ENCODE measurements at regions not wholly inside any gene's neighbourhood (a gene's known extent, or its start where the extent isn't known, plus 50 kb on each side); places are given as distances from the start of the nearest gene placed in this dataset.

GRCh38 chr17:77301694-77302266 is 161.0 kb downstream of the SEC14L1 start:
- no peak overlapping the region for H3K27ac ChIP-seq
- TF ChIP-seq, protein P1, sequence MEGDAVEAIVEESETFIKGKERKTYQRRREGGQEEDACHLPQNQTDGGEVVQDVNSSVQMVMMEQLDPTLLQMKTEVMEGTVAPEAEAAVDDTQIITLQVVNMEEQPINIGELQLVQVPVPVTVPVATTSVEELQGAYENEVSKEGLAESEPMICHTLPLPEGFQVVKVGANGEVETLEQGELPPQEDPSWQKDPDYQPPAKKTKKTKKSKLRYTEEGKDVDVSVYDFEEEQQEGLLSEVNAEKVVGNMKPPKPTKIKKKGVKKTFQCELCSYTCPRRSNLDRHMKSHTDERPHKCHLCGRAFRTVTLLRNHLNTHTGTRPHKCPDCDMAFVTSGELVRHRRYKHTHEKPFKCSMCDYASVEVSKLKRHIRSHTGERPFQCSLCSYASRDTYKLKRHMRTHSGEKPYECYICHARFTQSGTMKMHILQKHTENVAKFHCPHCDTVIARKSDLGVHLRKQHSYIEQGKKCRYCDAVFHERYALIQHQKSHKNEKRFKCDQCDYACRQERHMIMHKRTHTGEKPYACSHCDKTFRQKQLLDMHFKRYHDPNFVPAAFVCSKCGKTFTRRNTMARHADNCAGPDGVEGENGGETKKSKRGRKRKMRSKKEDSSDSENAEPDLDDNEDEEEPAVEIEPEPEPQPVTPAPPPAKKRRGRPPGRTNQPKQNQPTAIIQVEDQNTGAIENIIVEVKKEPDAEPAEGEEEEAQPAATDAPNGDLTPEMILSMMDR (IDR thresholded peaks at IDR 0.05), result no peak
- no peak for TF ChIP-seq ZFX (IDR thresholded peaks at IDR 0.05; ENCODE audit: borderline replicate concordance)

GRCh38 chr17:77302682-77303081 is 161.9 kb downstream of the SEC14L1 start:
- H3K27ac ChIP-seq, result no peak overlapping the region
- no peak for TF ChIP-seq ZFX (IDR thresholded peaks at IDR 0.05; ENCODE audit: borderline replicate concordance)
- TF ChIP-seq, protein P1 (IDR thresholded peaks at IDR 0.05), result no peak

DNA sequence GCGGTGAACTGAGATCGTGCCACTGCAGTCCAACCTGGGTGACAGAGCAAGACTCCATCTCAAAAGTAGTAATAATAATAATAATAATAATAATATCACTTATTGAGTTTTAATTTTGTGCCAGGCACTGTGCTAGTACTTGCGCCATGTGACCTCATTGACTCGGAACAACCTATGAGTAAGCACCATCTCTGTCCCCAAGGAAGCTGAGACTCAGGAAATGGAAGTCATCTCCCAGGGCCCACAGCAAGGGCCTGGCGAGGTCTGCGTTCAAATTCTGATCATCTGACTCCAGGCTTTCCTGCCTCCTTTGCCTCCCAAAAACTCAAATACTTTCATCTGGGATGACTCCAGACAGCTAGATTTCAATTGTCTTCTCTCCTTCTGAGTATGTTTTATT is 162.9 kb downstream of the SEC14L1 start:
- peak overlapping the region; percentile 47 for H3K27ac ChIP-seq
- no peak for TF ChIP-seq ZFX (IDR thresholded peaks at IDR 0.05; ENCODE audit: borderline replicate concordance)
- TF ChIP-seq, protein P1 (IDR thresholded peaks at IDR 0.05), result no peak

DNA sequence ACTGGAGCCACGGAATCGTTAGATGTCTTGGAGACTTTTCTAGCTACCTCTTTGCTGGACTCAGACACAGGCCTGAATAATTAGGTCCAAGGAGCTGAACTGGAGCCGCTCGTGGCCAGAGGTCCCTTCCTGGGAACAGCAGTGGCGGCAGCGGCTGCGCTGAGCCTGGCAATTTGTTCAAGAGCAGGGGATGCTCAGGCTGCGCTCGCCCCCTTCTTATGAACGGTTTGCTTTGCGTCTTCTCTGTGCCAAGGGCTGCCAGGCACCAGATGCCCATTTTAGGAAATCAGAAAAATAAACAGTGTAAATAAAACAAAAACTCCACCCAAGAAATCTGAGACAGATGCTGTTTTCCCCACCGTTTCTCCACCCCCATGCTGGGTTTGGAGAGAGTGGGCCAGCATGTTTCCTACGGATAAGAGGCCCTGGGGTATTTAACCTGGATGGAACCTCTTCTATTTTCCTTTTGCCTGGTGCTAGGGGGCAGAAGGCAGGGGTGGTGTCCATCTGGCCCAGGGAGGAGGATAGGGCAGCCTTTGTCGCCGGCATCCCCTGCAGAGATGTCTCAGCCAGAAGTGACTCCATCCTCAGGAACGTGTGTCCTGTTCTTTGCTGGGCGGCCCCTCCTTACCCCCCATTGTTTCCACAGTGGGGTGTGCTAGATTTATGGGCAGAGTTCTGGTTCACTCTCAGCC is 163.4 kb downstream of the SEC14L1 start:
- H3K27ac ChIP-seq, result peak overlapping the region; percentile 47
- TF ChIP-seq, protein P1 (IDR thresholded peaks at IDR 0.05), result no peak
- TF ChIP-seq ZFX (IDR thresholded peaks at IDR 0.05; ENCODE audit: borderline replicate concordance), result no peak

DNA sequence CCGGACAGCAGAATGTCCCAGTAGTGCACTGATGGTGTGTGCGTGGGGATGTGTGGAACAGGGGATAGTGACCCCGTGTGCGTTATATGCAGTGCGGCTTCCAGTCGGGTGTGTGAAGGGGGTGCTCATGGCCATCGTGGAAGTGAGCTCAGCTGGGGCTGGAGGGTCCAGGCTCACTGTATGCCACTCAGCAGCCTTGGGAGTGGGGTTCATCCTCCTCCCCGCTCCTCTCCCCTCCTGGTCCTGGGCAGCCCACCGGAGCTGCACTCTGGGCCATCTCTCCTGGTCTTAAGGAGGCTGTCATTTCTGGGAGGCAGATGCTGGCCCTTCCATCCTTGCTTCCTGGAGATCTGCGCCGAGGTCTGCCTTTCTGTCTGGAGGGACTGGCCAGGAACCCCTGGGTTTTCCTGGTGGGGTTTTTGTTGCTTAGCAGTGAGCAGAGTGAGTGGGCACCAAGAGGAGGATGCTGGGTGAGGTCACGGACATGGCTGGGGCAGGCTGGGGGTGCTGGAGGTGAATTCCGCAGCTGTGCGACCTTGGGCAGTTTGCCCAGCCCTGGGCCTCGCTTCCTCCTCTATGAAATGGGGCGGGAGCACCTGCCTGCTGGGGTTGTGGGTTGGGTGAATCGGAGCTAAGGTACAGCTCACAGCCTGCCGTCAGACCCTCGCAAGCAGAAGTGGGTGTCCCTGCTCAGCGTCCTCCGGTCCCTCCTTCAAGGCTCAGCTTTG is 164.1 kb downstream of the SEC14L1 start:
- TF ChIP-seq, protein P1 (IDR thresholded peaks at IDR 0.05), result no peak
- TF ChIP-seq ZFX (IDR thresholded peaks at IDR 0.05; ENCODE audit: borderline replicate concordance), result no peak
- no peak overlapping the region for H3K27ac ChIP-seq

GRCh38 chr17:77306048-77306789 is 165.4 kb downstream of the SEC14L1 start:
- H3K27ac ChIP-seq, result no peak overlapping the region
- TF ChIP-seq, protein P1 (IDR thresholded peaks at IDR 0.05), result no peak
- TF ChIP-seq ZFX (IDR thresholded peaks at IDR 0.05; ENCODE audit: borderline replicate concordance), result no peak

All from 22Rv1 (cell line).